RPMI8226 (cell line): ENCODE measurements at regions not wholly inside any gene's neighbourhood (a gene's known extent, or its start where the extent isn't known, plus 50 kb on each side); places are given as distances from the start of the nearest gene placed in this dataset.

Experiments used
- DNase-seq: peaks from one replicate; pipeline ENCODE4 v3.0.0-alpha.2; 2015

- no peak for DNase-seq
These were observed 466.3 kb downstream of the COG6 start for GRCh38 chr13:40121722-40122121.

- no peak for DNase-seq
These were observed 468.6 kb downstream of the COG6 start for GRCh38 chr13:40123962-40124632.

GRCh38 chr13:40124633-40125015 is 469.2 kb downstream of the COG6 start:
- no peak for DNase-seq

- no peak for DNase-seq
These were observed 469.9 kb downstream of the COG6 start for GRCh38 chr13:40125336-40125735.

- DNase-seq, result peak; percentile 51
These were observed 471.0 kb downstream of the COG6 start for GRCh38 chr13:40126306-40127085.

DNA sequence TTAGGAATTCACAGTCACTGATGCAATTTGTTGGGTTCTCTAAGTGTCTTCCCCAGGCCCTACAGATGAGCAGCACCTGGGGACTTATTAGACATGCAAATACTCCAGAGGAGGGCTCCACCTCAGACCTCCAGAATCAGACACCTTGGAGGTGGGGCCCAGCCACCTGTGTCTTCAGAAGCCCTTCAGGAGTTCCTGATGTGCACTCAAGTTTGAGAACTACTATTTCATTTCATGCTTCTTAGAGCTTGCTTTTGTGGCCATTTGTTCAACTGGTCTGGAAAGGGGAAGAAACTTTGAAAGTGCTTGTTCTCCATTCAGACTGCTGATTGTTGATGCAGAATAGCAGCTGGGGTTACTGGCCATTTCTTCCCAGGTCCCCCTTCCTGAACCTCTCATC is 472.0 kb downstream of the COG6 start:
- peak; percentile 53 for DNase-seq

DNA sequence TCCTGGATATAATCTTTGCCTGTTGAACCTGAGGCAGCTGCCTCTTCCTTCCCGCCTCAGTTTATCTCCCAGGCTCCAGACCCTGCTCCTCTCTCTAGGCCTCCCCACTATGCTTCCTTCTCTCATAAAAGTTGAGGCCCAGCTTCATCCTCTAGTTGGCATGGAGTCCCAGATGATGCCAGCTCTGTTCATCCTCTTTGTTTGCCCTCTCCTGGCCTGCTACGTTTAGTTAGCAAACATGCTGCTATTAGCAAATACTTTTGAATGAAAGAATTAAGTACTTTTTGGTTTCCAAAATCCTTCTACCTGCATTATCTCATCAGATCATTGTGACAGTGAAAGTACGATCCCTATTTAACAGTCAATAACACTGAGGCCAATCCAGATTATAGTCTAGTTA is 472.5 kb downstream of the COG6 start:
- DNase-seq, result no peak

- no peak for DNase-seq
These were observed 474.0 kb downstream of the COG6 start for GRCh38 chr13:40129467-40129866.

DNA sequence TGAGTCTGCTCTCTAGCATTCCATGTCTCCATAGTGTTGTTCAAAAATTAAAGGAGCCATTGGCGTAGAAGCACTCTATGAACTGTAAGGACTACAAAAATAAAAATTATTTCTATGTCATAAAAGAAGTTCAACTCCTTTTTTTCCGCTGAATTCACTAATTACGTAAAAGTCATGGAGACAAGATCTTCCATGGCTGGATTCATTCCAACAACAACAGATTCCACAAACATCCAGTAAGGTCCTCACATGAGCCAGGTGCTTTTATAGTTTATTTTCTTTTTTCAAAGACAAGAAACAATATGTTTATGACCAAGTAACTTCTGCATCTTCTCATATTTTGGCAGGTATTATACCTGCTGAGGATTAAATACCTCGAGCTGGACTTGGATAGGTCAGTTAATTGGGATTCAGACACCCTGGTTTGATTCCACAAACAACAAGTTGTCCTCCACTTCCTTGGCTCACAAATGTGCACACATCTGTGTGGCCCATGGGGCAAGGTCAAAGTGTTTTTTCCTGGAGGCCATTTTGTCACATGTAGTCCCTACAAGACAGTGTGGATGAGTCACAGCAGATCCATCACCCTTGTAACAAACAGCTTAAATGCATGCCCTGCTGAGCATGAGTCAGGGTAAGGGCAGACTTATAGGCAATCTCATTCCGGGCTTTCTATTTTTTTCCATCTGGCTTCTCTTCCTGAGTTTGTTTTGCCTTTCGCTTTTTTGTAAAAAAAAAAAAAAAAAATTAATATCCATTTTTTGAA is 475.6 kb downstream of the COG6 start:
- DNase-seq, result no peak

- DNase-seq, result no peak
These were observed 476.8 kb downstream of the COG6 start for GRCh38 chr13:40132249-40132648.

DNA sequence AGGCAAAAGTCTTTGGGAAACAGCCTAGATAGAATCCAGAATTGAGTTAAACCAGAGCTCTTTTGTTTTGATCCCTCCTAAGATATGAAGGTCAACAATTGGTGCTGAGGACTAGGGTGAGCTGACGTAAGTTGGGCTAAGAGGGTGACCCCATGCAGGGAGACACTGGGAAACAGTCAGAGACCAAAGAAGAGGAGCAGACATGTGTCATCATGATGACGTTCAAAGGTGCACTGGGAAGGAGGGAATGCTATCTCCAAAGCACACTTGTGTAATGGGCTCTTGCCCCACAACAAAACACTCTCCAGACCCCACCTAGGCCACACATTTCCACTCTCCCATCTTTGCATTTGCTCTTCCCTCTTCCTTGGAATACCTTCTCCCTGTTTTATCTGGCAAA is 481.4 kb downstream of the COG6 start:
- no peak for DNase-seq

DNA sequence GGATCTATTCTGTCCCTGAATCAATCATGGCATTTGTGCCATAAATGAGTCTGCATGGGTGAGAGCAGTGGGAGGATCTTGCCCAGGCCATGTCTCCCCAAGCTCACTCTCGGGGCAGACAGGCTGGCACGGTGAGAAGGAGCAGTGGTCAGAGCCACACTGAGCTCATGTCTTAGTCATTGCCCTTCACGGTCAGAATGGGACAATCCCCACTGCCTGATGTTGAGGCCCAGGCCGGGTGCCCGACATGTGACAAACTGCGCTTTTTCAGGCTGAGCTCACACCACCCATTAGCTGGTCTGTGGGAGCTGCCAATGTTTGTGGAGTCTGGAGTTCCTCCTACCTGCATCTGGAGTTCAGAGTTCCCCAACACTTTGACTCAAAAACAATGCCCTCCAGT is 481.9 kb downstream of the COG6 start:
- no peak for DNase-seq

DNA sequence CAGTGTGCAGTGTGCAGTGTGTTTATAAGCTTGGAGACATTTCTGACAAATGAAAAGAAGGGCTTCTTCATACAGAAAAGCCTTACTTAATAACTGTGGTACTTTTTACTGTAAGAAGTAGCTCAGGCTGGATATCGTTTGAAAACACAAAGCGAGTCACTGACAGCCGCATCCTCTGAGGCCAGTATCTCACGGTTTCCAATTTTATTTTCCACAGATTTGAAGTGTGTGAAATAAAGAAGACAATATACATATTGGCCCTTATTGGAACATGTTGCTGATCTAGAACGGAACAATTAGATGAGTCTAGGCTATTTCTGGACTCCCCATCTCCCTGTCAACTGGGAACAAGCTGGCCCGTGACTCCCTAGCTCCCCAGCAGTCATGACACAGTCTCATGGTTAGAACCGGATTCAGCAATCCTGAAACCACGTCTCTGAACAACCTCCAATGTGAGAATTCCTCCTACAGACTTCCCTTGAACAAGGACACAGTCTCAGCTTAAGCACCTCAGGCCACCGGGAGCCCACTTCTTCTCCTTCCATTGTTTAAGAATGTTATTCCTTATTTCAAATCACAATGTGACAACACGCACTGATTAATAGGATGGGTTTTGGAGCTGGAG is 484.5 kb downstream of the COG6 start:
- no peak for DNase-seq

DNA sequence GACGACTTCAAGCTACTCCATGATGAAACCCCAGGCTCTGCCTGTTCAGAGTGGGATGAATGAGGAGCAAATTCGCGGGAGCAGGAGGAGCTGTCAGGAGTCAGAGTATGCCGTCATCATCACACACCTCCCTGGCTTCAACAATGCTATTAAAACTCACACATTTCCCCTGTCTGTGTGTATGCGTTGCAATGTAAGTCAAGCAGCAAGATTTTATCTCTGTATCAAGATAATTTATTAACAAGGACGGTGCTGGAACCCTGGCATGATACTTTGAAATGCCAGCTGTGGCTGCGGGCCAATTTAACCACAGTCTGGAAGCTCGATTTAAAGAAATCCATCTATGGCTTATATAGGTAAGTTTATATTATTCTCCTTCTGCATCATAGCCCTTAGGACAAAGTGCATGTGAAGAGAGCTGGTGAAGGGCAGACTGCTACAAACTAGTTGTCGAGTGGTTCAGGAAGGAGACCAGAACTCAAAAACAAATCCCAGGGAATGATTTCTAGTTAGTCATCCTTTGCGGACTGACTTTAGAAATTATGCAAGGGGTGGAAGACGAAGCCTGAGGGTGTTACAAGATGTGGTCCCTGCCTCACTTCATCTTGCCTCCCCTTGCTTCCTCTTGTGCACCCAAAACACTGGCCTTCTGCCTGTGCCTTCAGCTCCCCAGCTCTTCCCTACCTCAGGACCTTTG is 486.5 kb downstream of the COG6 start:
- no peak for DNase-seq

DNA sequence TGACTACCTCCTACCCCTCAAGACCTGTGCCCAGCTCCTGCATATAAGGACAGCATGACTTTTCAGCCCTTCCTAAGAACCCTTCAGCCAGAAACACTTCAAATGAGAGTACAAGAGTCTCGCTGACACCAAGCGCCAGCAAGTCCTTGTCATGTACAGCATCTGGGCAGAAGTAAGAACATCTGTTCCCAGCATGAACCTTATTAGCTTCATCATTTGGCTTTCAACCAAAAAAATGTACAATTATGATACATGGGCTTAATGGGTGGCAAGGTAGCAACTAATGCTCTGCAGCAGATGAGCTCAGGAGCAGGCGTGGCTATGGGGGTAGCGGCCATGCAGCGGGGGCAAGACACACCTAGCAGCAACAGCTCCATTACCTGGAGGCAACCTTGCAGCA is 487.6 kb downstream of the COG6 start:
- no peak for DNase-seq

DNA sequence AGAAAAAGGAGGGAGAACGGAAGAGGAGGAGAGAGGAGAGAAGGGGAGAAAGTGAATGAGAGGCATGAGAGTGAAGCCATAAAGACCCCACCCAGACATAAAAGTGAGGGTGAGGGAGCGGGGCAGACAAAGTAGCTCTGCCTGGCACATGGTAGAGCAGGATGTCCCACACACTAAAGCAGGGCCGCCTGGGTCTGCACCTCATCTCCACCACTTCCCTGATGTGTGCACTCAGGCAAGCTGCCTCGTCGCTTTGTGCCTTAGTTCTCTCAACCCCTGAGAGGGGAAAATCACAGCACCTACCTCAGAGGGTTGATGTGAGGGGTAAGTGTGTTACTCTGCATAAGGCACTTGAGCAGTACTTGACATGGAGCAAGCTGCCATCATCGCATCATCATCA is 488.1 kb downstream of the COG6 start:
- DNase-seq, result no peak

- no peak for DNase-seq
These were observed 489.7 kb downstream of the COG6 start for GRCh38 chr13:40145139-40145538.

GRCh38 chr13:40146063-40146462 is 490.6 kb downstream of the COG6 start:
- no peak for DNase-seq

DNA sequence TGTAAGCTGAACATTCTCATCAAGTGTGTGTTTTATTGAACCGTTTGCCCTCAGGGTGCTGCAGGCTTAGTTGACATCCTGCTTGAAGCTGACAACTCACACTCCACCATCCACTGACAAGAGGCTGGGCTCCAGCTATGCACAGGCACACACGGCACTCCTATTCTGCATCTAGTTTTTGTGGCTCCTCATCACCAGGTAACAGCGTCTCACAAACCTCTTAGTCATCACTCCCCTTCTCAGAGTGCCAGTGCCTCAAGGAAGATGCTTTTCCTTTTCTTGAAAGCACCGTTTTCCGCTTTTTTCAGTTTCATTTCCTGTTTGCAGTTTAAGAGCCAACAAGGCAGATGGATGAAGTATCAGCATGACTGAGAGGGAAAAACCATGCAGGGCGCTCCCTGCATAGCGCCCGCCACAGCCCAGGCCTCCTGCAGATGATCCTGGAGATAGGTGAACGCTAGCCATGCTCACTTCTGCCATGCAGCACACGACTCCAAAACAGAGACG is 491.2 kb downstream of the COG6 start:
- DNase-seq, result peak; percentile 20

DNA sequence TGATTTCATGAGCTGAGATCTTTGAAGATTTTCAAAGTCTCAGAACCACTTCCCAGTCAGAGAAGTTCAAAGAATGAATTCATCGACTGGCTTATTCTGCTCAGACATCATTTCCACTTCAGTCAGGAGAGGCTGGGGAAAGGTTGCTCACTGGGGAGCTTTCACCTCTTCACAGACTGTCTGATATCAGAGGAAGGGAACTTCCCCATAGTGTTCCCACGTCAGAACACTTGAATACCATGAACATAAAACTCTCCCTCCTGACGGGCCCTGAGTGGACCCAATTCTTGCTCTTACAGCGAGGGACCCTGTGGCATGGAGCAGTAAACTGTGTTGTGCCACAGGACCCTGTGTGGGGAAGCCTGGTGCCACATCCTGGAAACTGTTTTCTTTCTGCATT is 492.6 kb downstream of the COG6 start:
- DNase-seq, result no peak

- DNase-seq, result no peak
These were observed 493.3 kb downstream of the COG6 start for GRCh38 chr13:40148742-40149141.

DNA sequence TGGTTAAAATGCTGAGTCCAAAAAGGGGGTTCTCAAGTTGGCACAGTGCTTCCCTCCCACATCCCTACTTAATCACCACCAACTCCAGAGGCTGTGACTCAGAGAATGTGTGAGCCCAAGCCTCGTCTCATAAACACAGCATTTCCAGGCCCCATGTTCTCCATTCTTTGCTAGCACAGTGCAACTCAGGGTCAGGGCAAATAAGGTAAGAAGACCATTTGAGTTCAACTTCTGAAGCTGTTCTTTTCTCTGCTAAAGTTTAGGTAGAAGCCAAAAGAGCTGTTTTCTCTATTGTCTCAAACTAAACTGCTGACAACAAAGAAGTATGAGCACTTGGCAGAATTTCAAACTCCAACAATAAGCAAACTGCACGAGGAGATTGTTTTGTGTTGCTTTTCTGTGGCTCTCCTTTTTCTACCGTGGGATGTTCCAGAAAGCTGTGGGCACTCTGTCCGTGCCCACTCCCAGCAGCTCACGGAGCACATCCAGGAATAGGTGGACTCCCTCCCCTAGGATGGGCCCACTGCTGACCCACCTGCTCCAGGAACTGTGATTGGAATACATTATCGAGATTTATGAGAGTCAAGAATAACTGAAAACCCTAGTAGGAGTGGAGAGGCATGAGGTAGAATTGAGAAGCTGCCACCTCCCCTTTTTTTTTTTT is 494.3 kb downstream of the COG6 start:
- DNase-seq, result peak; percentile 61
